ENCODE measurements at regions not wholly inside any gene's neighbourhood (a gene's known extent, or its start where the extent isn't known, plus 50 kb on each side); places are given as distances from the start of the nearest gene placed in this dataset.

DNA sequence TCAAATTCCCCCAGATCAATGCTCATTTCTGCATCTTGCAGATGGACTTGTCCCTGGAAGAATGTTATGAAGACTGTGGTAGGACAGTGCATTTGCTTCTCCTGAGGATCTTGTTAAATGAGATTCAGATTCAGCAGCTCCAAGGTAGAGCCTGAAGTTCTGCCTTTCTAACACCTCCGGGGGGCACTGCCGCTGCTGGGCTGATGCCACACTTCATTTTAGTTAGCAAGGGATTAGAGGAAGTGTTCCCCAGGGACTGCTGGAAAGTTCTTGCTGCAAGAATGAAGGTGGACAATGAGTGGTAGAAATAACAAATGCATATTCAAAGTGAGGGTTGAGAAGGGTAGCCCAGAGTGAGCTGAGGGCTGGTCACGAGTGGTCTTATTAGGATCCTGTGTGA lies 434.3 kb upstream of the AKR1E2 start:
- H3K4me1 Mint-ChIP-seq (ENCODE audit: unreplicated experiment) = peaks cover 3% of the 10 kb centered on the region
- H3K9me3 Mint-ChIP-seq (ENCODE audit: unreplicated experiment) = peaks cover 5% of the 10 kb centered on the region
- no peak overlapping the region for H3K4me3 Mint-ChIP-seq (ENCODE audit: unreplicated experiment)
- no peak for DNase-seq (ENCODE audit: extremely low spot score, unreplicated experiment)
- TF ChIP-seq, protein P1, sequence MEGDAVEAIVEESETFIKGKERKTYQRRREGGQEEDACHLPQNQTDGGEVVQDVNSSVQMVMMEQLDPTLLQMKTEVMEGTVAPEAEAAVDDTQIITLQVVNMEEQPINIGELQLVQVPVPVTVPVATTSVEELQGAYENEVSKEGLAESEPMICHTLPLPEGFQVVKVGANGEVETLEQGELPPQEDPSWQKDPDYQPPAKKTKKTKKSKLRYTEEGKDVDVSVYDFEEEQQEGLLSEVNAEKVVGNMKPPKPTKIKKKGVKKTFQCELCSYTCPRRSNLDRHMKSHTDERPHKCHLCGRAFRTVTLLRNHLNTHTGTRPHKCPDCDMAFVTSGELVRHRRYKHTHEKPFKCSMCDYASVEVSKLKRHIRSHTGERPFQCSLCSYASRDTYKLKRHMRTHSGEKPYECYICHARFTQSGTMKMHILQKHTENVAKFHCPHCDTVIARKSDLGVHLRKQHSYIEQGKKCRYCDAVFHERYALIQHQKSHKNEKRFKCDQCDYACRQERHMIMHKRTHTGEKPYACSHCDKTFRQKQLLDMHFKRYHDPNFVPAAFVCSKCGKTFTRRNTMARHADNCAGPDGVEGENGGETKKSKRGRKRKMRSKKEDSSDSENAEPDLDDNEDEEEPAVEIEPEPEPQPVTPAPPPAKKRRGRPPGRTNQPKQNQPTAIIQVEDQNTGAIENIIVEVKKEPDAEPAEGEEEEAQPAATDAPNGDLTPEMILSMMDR (IDR thresholded peaks at IDR 0.05) = no peak
- no peaks in the 10 kb centered on the region for H3K27me3 Mint-ChIP-seq (ENCODE audit: unreplicated experiment)
- H3K27ac Mint-ChIP-seq (ENCODE audit: unreplicated experiment) = no peak overlapping the region
- H3K36me3 Mint-ChIP-seq (ENCODE audit: unreplicated experiment) = peaks cover 2% of the 10 kb centered on the region

DNA sequence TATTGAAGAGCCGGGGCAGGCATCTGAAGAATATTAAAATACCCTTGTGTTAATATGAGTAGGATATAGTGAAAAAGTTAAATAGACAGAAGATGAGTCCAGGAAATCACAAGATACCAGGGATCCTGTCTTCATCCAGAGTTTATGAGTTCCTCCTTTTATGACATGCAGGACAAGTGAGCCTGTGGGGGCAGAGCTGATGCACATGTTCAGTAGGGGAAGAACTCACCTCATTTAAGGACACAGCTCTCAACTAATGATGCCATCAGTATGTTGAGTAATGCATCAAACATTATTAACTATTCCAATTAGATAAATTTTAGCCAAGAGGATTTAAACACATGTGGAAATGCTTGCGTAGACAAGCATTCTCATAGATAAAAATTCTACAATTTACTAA lies 435.8 kb upstream of the AKR1E2 start:
- TF ChIP-seq, protein P1 (IDR thresholded peaks at IDR 0.05) = no peak
- Mint-ChIP-seq H3K27ac (ENCODE audit: unreplicated experiment) (no peak overlapping the region), H3K4me1 (ENCODE audit: unreplicated experiment) (peaks cover 5% of the 10 kb centered on the region), H3K9me3 (ENCODE audit: unreplicated experiment) (peaks cover 5% of the 10 kb centered on the region), H3K27me3 (ENCODE audit: unreplicated experiment) (no peaks in the 10 kb centered on the region), H3K4me3 (ENCODE audit: unreplicated experiment) (no peak overlapping the region), H3K36me3 (ENCODE audit: unreplicated experiment) (peaks cover 2% of the 10 kb centered on the region)
- DNase-seq (ENCODE audit: extremely low spot score, unreplicated experiment) = no peak

DNA sequence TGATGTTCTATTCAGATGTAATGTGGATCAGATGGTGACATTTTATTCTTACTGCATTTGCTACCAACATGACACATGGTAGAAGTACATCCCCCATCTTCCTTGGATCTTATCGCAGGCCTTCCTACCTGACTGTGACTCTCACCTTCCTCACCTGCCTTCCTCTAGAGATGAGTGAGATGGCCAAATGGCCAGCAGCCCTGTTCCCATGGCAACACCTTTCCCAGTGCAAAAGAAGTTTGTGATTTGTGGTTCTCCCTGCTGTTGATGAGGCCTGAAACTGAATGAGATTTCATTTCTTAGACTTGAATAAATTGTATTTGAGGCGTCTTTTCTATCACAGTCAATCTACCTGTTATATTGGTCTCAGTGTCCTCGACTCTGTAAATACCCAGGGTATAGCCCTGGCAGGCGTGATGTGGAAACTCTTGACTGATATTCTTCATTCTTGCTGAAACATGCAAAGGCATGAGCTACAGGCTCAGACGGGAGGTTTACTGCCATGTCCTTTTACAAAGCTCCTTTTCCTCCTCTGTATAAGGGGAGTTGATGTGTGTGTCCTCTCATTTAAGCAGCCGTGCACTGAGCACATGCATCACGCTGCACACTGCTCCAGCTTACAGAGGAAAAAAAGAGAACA lies 440.7 kb upstream of the AKR1E2 start:
- Mint-ChIP-seq H3K36me3 (ENCODE audit: unreplicated experiment) (peaks cover 2% of the 10 kb centered on the region), H3K27ac (ENCODE audit: unreplicated experiment) (peak overlapping the region; percentile 95), H3K27me3 (ENCODE audit: unreplicated experiment) (no peaks in the 10 kb centered on the region), H3K9me3 (ENCODE audit: unreplicated experiment) (peaks cover 5% of the 10 kb centered on the region), H3K4me1 (ENCODE audit: unreplicated experiment) (peaks cover 36% of the 10 kb centered on the region), H3K4me3 (ENCODE audit: unreplicated experiment) (no peak overlapping the region)
- TF ChIP-seq, protein P1 (IDR thresholded peaks at IDR 0.05) = no peak
- no peak for DNase-seq (ENCODE audit: extremely low spot score, unreplicated experiment)

DNA sequence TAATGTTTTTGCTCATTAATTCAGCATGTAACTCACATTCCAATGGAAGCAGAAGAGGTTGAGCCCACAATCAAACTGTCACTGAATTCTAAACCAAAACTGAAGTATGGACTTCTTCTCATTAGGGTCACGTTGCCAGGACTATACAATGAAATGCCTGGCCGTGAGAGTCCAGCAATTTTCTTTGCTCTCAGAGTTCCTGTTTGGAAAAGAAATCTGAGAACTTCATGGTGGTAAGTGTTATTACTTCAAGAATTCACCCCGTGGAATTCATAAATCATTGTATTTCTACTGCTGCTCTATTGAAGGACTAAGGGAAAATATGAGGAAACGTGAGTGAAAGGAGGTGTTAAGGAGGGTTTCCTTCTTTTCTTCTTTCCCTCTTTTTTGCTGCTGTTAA lies 441.8 kb upstream of the AKR1E2 start:
- no peak for DNase-seq (ENCODE audit: extremely low spot score, unreplicated experiment)
- no peaks in the 10 kb centered on the region for H3K27me3 Mint-ChIP-seq (ENCODE audit: unreplicated experiment)
- H3K36me3 Mint-ChIP-seq (ENCODE audit: unreplicated experiment) = peaks cover 2% of the 10 kb centered on the region
- peaks cover 36% of the 10 kb centered on the region for H3K4me1 Mint-ChIP-seq (ENCODE audit: unreplicated experiment)
- TF ChIP-seq, protein P1 (IDR thresholded peaks at IDR 0.05) = no peak
- H3K4me3 Mint-ChIP-seq (ENCODE audit: unreplicated experiment) = peak overlapping the region; percentile 74
- peaks cover 4% of the 10 kb centered on the region for H3K9me3 Mint-ChIP-seq (ENCODE audit: unreplicated experiment)
- H3K27ac Mint-ChIP-seq (ENCODE audit: unreplicated experiment) = peak overlapping the region; percentile 95

DNA sequence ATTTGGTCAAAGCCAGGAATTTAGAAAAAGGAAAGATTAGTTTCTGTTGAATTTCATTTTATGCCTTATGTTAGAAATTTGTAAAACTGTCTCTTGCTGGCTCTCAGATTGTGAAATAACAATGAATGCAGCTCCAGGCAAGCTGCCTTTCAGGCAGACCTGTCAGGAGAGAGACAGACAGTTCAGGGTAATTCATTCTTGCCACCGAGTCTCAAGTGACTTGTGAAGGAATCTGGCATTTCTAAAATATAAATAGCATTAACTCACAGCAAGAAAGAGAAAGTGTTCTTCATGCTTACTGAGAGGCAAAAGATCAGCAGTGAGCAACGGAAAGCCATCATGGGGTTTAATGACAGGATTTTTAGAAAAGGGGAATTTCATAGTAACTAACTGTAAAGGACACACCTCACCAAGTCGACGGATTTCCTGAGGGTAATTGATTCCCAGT lies 442.3 kb upstream of the AKR1E2 start:
- H3K27ac Mint-ChIP-seq (ENCODE audit: unreplicated experiment) = peak overlapping the region; percentile 95
- H3K4me1 Mint-ChIP-seq (ENCODE audit: unreplicated experiment) = peaks cover 36% of the 10 kb centered on the region
- no peaks in the 10 kb centered on the region for H3K27me3 Mint-ChIP-seq (ENCODE audit: unreplicated experiment)
- peaks cover 2% of the 10 kb centered on the region for H3K36me3 Mint-ChIP-seq (ENCODE audit: unreplicated experiment)
- H3K4me3 Mint-ChIP-seq (ENCODE audit: unreplicated experiment) = peak overlapping the region; percentile 74
- no peak for DNase-seq (ENCODE audit: extremely low spot score, unreplicated experiment)
- TF ChIP-seq, protein P1 (IDR thresholded peaks at IDR 0.05) = no peak
- no peaks in the 10 kb centered on the region for H3K9me3 Mint-ChIP-seq (ENCODE audit: unreplicated experiment)

Measured in osteocyte (in vitro differentiated cells).